ENCODE measurements at regions not wholly inside any gene's neighbourhood (a gene's known extent, or its start where the extent isn't known, plus 50 kb on each side); places are given as distances from the start of the nearest gene placed in this dataset.

DNA sequence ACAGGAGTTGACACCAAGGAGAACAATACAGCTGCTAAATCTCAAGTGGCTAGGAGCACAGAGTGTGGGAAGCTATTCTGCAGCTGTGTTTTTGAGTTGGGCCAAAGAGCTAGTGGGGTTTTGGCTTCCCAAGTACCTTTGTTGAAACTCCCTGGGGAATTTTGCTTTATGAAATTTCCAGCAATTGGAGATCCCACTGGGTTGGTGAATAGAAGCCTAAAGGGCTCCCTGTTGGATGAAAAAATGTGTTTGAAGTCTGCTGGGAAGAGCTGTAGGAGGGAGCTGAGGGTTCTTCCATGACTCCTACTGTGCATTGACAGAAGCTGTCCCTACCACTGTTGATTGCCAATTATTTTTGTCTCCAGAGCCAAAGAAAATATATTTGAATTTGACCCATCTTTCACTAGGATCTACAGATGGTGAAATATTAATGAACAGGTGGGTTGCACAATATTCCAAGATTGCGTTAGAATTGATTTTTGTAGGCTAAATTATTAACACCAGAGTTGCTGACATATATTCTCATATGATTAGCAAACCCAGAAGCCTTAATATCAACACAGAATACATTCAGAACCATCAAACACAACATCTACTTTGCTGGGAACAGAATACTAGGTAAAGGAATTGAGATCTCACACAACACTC is 95.4 kb upstream of the CYP1B1 start:
- no peak for DNase-seq (ENCODE audit: low spot score)

DNA sequence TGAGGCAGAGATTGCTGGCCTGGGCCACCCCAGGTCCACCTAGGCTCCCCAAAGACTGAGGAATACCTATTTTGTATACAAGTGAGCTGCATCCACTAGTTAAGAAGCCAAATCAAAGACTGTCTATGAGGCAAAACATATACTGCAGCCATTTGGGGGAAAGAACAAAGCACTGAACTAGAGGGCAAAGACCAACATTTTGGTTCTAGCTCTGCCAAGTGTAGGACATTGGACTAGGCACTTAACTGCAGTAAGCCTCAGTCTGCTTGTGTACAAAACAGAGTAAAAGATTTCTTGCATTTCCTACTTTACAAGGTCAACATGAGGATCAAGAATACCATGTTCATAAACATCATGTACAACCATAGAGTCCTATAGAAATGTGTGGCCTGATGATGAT is 94.8 kb upstream of the CYP1B1 start:
- DNase-seq (ENCODE audit: low spot score) = no peak

GRCh38 chr2:38170067-38170466 is 94.1 kb upstream of the CYP1B1 start:
- no peak for DNase-seq (ENCODE audit: low spot score)

DNA sequence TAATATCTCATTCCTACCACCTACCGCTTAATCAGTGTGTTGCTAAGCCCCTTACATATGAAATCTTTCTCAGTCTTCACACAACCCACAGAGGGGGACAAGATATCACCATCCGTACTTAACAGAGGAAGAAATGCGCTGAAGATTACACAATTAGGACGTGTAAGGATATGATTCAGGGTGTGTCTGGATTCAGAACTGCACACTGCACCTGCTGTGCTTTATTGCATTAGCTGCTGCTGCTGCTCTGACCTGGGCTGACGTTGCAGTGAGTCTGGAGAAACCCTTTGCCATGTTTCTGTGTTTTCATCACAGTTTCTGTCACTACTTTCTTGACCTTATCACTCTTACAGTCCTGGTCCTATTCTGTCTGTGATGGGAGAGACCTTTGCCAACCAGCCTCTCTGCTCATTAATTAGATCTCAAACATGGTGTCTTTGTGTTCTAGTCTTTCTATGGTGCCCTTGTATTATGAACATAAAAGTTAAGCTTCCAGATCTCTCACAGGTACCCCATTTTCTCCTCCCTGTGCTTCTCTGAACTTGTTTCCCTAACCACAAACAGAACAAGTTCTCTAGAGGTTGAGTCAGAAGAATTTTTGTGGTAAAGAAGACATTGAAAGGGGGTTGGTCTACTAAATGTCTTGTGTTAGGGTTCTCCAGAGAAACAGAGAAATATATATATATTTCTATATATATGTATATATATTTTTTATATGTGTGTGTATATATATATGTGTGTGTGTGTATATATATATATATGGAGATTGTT is 92.9 kb upstream of the CYP1B1 start:
- DNase-seq (ENCODE audit: low spot score) = no peak

DNA sequence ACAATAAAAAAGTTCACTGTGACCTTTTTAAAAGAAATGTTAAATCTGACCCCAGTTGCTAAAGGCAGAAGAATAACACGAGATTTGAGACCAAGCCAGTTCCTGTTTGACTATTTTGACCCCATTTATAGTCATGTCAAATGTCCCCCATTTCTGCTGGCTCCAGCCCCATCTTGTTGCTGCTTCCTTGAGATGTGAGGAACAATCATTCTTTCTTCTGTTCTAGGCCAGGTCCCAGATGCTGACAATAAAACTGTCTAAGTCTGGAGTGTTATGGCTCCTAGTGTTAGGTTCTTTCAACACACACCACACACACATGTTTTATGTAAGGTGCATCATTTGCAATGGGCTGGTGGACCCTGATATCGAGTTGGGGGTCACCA is 92.0 kb upstream of the CYP1B1 start:
- no peak for DNase-seq (ENCODE audit: low spot score)

DNA sequence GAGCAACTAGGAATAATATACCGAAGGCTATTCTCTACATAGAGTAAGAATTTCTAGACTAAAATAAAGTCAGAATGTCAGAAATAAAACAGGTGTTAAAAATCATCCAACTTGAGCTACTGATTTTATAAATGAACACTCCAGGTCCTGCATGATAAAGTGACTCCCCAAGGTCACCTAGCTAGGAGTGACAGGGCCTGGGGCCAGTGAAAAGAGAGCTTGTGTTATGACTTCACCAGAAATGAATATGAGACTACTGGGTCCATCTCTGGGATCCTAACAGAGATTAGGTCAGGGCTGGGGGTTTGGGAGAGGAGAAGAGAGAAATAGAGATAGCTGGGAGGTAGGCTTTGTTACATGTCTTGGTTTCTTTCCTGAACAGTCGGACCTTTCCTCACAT is 89.7 kb upstream of the CYP1B1 start:
- no peak for DNase-seq (ENCODE audit: low spot score)

DNA sequence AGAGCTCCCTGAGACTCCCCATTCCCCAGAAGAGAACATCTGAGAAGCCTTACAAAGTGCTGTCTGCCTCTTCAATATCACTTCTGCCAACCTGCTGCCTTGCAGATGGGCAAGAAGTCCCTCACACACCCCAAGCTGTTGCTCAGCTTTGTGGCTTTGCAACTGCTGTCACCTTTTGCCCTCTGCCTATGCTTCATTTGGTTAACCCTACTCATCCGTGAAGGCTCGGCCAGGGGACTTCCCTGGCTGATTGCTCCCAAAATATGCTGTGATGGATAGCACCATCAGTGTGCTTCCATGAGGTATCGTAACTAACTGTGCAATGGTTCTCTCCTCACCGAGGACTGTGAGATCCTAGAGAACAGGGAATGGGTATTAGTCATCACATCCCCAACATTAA is 88.9 kb upstream of the CYP1B1 start:
- DNase-seq (ENCODE audit: low spot score) = no peak

DNA sequence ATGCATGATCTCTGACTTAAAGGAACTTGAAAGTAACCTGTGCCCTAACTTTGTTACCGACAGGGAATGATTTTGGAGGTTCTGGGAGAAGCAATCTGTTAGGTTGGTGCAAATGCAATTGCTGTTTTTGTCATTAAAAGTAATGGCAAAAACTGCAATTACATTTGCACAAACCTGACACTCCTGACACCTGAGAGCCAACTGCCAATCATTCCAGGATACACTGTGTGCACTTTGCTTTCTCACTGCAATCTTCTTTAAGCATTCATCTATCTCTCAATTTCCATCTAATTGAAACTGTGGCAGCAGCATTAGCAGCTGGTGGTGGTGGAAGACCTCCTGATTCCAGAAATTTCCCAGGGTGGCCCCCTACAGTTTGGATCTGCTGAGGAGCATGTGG is 87.6 kb upstream of the CYP1B1 start:
- DNase-seq (ENCODE audit: low spot score) = no peak

DNA sequence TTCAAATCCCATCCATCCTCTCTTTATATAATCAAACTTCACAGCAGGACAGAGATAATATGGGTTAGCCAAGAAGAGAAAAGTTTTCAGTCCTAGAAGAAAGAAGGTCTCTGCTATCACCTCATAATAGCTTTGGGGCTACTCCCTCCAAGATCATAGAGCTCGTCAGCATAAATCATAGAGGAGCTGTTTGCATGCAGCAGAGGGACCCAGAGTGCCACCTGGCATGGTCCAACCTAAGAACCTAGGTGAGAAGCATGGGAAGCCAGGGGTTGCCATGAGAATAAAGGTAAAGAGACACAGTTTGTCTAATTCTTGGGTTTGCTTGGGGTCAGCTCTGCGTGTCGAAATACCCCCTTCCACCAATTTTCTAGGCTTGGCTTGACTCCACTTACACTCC is 87.1 kb upstream of the CYP1B1 start:
- DNase-seq (ENCODE audit: low spot score) = no peak

DNA sequence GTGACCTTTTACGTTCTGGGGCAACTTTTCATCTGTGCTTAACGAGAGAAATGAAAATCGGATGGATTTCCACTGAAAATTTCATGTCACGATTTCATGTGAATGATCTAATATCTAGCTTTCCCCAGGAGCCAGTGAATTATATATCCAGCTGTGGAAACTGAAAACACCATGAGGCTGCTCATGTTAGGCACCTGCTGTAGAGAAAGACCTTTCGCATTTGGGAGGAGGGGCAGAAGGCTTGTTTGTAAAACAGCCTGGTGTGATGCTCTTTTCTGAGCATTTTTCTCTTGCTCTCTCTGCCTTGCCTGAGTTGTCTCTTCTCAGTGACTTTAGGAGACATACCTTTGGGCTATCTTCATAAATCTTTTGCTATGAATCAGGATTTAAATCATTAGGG is 84.6 kb upstream of the CYP1B1 start:
- DNase-seq (ENCODE audit: low spot score) = no peak

DNA sequence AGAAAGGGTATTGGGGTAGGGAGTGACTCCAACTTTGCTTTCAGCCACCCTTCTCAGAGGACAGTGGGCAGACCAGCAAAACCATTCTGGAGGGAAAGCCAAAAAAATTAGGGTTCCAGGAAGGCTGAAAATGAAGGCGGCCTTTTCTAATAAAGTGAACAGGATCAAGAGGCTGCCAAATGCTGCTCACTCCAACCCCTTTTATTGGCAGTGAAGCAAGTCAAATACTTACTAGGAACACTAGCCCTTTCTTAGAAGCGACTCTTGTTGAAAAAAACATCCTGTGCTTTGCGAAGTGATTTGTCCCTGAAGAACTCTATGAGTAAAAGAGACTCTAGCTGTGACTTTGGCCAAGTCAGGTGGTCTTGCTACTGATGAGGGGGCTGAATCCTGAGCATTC is 83.6 kb upstream of the CYP1B1 start:
- no peak for DNase-seq (ENCODE audit: low spot score)

GRCh38 chr2:38159191-38159590 is 83.2 kb upstream of the CYP1B1 start:
- no peak for DNase-seq (ENCODE audit: low spot score)

DNA sequence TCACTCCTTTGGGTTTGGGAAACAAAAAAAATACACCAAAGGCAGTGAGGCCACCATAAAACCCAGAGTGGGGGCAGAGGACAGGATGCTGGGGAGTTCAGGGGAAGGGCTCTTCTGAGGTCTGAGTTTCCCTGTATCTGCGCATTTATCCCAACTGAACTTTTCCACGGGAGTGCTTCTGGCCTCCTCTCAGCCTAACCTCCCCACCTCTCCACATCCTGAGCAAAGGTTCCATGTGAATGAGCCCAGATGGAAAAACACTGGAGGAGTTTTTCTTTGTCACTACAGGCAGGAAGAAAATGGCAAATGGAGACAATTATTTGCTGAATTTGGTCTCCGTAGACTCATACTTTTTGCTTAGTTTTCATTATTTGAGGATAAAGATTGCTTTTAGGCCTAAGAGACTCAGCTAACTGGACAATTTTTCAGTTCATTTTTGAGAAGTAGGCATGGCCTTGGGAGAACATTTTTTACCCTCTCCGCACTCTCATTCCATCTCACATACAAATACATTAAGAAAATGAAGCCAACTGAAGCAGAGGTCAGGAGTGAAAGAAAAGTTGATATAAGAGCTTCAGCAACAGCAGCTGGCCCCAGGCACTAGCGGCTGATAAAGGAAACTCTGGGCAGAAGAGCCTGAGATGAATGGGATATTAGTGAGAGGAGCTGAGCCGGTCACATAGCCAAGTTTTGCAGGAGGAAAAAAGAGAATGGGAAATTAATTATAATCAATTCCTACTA is 82.6 kb upstream of the CYP1B1 start:
- no peak for DNase-seq (ENCODE audit: low spot score)

DNA sequence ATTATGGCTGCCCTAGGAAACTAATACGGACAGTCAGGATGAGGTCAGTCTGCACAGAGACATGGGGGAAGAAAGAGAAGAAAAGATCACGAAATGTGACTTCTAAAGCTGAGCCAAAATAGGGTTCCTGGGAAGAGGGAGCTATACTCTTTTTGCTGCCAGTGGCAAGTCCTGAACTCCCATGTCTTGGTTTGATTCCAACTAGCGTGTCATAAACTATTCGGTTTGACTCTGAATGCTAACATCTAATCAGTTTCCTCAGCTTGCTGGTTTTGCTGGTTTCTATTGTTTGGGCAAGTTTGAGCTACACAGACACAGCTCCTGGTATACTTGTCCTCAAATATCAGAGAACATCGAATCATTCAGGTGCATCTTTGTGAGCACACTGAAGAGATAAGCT is 80.5 kb upstream of the CYP1B1 start:
- DNase-seq (ENCODE audit: low spot score) = no peak

- no peak for DNase-seq (ENCODE audit: low spot score)
These were observed 79.1 kb upstream of the CYP1B1 start for GRCh38 chr2:38155015-38155414.

DNA sequence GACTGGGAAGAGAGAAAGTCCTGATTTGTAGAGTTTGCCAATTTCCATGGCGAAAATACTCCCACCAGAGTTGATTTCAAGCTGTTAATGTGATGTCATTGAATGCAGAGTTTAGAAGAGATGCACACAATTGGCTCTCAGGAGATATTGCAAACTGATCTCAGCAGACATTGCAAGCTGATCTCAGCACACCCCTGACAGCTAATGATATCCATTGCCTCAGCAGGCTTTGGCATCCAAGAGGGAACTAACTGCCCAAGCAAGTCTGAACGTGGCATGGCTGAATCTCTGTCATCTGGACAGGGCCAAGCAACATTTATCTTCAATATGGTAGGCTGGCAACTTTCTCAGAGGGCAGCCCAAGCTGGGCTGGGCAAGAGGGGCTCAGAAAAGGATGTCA is 78.4 kb upstream of the CYP1B1 start:
- no peak for DNase-seq (ENCODE audit: low spot score)

DNA sequence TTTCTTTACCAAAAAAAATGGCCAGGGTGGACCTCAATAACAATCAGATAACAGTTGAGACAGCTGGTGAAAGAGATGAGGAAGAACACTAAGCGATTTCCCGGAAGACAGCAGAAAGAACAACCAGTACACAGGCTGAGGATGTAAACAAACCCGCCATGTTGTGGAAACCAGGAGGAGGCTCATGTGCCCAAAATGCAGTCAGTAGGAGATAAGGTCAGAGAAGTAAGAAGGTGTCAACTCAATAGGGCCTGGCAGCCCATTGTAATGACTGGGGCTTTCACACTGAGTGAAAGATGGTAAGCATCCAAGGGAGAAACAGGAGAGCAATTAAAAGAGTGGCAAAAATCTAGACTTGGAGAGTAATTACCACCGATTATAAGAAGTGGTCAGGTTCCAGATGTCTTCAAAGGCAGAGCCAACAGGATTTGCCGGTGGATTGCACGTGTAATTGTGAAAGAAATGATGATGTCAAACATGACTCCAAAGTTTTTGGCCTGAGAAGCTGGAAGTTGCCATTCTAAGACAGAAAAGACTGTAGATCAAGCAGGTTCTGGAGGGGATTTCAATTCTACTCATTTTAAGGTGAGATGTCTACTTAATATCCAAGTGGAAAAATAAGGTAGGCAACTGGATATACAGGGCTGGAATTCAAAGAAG is 77.7 kb upstream of the CYP1B1 start:
- no peak for DNase-seq (ENCODE audit: low spot score)

GRCh38 chr2:38152913-38153312 is 77.0 kb upstream of the CYP1B1 start:
- DNase-seq (ENCODE audit: low spot score) = no peak

GRCh38 chr2:38152035-38152434 is 76.1 kb upstream of the CYP1B1 start:
- DNase-seq (ENCODE audit: low spot score) = no peak

GRCh38 chr2:38149531-38149930 is 73.6 kb upstream of the CYP1B1 start:
- DNase-seq (ENCODE audit: low spot score) = no peak

- DNase-seq (ENCODE audit: low spot score) = no peak
These were observed 72.5 kb upstream of the CYP1B1 start for GRCh38 chr2:38148501-38148900.

GRCh38 chr2:38147333-38148121 is 71.6 kb upstream of the CYP1B1 start:
- DNase-seq (ENCODE audit: low spot score) = no peak

Measured in NAMALWA (cell line).